ENCODE measurements at regions not wholly inside any gene's neighbourhood (a gene's known extent, or its start where the extent isn't known, plus 50 kb on each side); places are given as distances from the start of the nearest gene placed in this dataset.
"Not testable (repeated sequence)": the region's sequence is repeated elsewhere in the genome, so short reads cannot be mapped to it uniquely, and the experiment has no call there.

GRCh38 chr2:187034434-187034833 lies 185.5 kb upstream of the ZSWIM2 start:
- no peak for DNase-seq
- H3K4me3 ChIP-seq = no peak overlapping the region
- TF ChIP-seq CTCF (IDR thresholded peaks at IDR 0.05) (no peak), POLR2A (IDR thresholded peaks at IDR 0.05) (no peak)
- no peaks in the 10 kb centered on the region for H3K9me3 ChIP-seq
- H3K36me3 ChIP-seq = no peaks in the 10 kb centered on the region
- no peak overlapping the region for H3K27ac ChIP-seq
- intact Hi-C loops (cut with DNase I; ENCODE audit: low total_unique reads) = no loop called here
- no peaks in the 10 kb centered on the region for H3K4me1 ChIP-seq
- no peaks in the 10 kb centered on the region for H3K27me3 ChIP-seq

- DNase-seq = no peak
- Histone ChIP-seq H3K36me3 (no peaks in the 10 kb centered on the region), H3K4me3 (no peak overlapping the region), H3K4me1 (no peaks in the 10 kb centered on the region), H3K27me3 (no peaks in the 10 kb centered on the region), H3K9me3 (peaks cover 0 to 3% of the 10 kb centered on the region in 2 donors), H3K27ac (no peak overlapping the region)
- no peak for TF ChIP-seq CTCF (IDR thresholded peaks at IDR 0.05)
- no peak for TF ChIP-seq POLR2A (IDR thresholded peaks at IDR 0.05)
- intact Hi-C loops (cut with DNase I; ENCODE audit: low total_unique reads) = no loop called here
These were observed 175.8 kb upstream of the ZSWIM2 start for GRCh38 chr2:187024739-187025138.

GRCh38 chr2:187023996-187024395 lies 175.0 kb upstream of the ZSWIM2 start:
- H3K36me3 ChIP-seq; H3K4me3 ChIP-seq; DNase-seq; H3K27ac ChIP-seq; H3K9me3 ChIP-seq; H3K27me3 ChIP-seq; intact Hi-C loops (cut with DNase I; ENCODE audit: low total_unique reads); H3K4me1 ChIP-seq: not testable (repeated sequence)

- Histone ChIP-seq H3K27me3 (no peaks in the 10 kb centered on the region), H3K27ac (no peak overlapping the region), H3K4me3 (no peak overlapping the region), H3K9me3 (no peaks in the 10 kb centered on the region), H3K36me3 (no peaks in the 10 kb centered on the region), H3K4me1 (no peaks in the 10 kb centered on the region)
- TF ChIP-seq POLR2A (IDR thresholded peaks at IDR 0.05) (no peak), CTCF (IDR thresholded peaks at IDR 0.05) (no peak)
- intact Hi-C loops (cut with DNase I; ENCODE audit: low total_unique reads) = no loop called here
- DNase-seq = no peak
These were observed 168.5 kb upstream of the ZSWIM2 start for GRCh38 chr2:187017438-187017837.

GRCh38 chr2:187013058-187013457 lies 164.1 kb upstream of the ZSWIM2 start:
- H3K36me3 ChIP-seq = no peaks in the 10 kb centered on the region
- no peak for DNase-seq
- H3K4me1 ChIP-seq = no peaks in the 10 kb centered on the region
- no peak for TF ChIP-seq CTCF (IDR thresholded peaks at IDR 0.05)
- TF ChIP-seq POLR2A (IDR thresholded peaks at IDR 0.05) = no peak
- H3K27me3 ChIP-seq = no peaks in the 10 kb centered on the region
- intact Hi-C loops (cut with DNase I; ENCODE audit: low total_unique reads) = no loop called here
- no peaks in the 10 kb centered on the region for H3K9me3 ChIP-seq
- no peak overlapping the region for H3K4me3 ChIP-seq
- no peak overlapping the region for H3K27ac ChIP-seq

- TF ChIP-seq CTCF (IDR thresholded peaks at IDR 0.05) (no peak), POLR2A (IDR thresholded peaks at IDR 0.05) (no peak)
- H3K9me3 ChIP-seq = no peaks in the 10 kb centered on the region
- no peaks in the 10 kb centered on the region for H3K36me3 ChIP-seq
- H3K4me1 ChIP-seq = no peaks in the 10 kb centered on the region
- no peaks in the 10 kb centered on the region for H3K27me3 ChIP-seq
- DNase-seq = no peak
- H3K4me3 ChIP-seq = no peak overlapping the region
- H3K27ac ChIP-seq = no peak overlapping the region
- intact Hi-C loops (cut with DNase I; ENCODE audit: low total_unique reads) = no loop called here
These were observed 162.3 kb upstream of the ZSWIM2 start for GRCh38 chr2:187011206-187011832.

All from uterus (tissue), 3 donors.